PC-3 (cell line): ENCODE measurements at regions not wholly inside any gene's neighbourhood (a gene's known extent, or its start where the extent isn't known, plus 50 kb on each side); places are given as distances from the start of the nearest gene placed in this dataset.
A peak's percentile ranks its signal among the peaks of the same experiment; 100 is the strongest.

Source experiments
- ATAC-seq: fragments of 200-7000 bp; cut with Tn5 transposase; 2 replicates; pipeline ENCODE4 v1.9.1; 2020; ENCODE audit warnings: mild to moderate bottlenecking, moderate library complexity
- BruUV-seq: library from RNA; stranded (reverse); fragments of 400-500 nt; replicated peaks from 2 replicates; lab custom pipeline; 2021; lab: Mats Ljungman, UMichigan
- CTCF ChIA-PET: fragments of 300-600 bp; sonication (Branson Sonifier 250); formaldehyde crosslinking; loops from one replicate; lab custom pipeline; 2022; ENCODE audit warnings: antibody characterized with exemption; lab: Charles Lee
- POLR2A ChIA-PET: fragments of 300-600 bp; sonication (Branson Sonifier 250); formaldehyde crosslinking; loops from one replicate; lab custom pipeline; 2022; ENCODE audit warnings: antibody characterized with exemption; ENCODE audit not compliant: unreplicated experiment; lab: Charles Lee
- DNase-seq: peaks from one replicate; pipeline ENCODE4 v3.0.0-alpha.2; 2015
- H2AFZ ChIP-seq: fragments of 300-600 bp; sonication (generic); 2 replicates; pipeline ENCODE4 v1.6.0; 2016; ENCODE audit warnings: antibody characterized with exemption, low read length
- H3F3A ChIP-seq: fragments of 300-600 bp; sonication (generic); one replicate; pipeline ENCODE4 v1.6.0; 2017; ENCODE audit warnings: antibody characterized with exemption, low read length, control low read depth, mild to moderate bottlenecking; ENCODE audit not compliant: unreplicated experiment
- H3K27ac ChIP-seq: fragments of 300-600 bp; sonication (generic); 2 replicates; pipeline ENCODE4 v1.5.1; 2016; ENCODE audit warnings: mild to moderate bottlenecking, low read length
- H3K27me3 ChIP-seq: fragments of 300-600 bp; sonication (generic); 2 replicates; pipeline ENCODE4 v1.6.1; 2016; ENCODE audit warnings: low read length, mixed read lengths
- H3K36me3 ChIP-seq: fragments of 300-600 bp; sonication (generic); 2 replicates; pipeline ENCODE4 v1.6.1; 2016; ENCODE audit warnings: low read depth, mixed run types, low read length, mixed read lengths
- H3K4me1 ChIP-seq: fragments of 300-600 bp; sonication (generic); 2 replicates; pipeline ENCODE4 v1.5.1; 2016; ENCODE audit warnings: low read length; ENCODE audit not compliant: insufficient read depth
- H3K4me2 ChIP-seq: fragments of 300-600 bp; sonication (generic); 2 replicates; pipeline ENCODE4 v1.6.0; 2016; ENCODE audit warnings: low read length
- H3K4me3 ChIP-seq: fragments of 300-600 bp; sonication (generic); 2 replicates; pipeline ENCODE4 v1.5.1; 2016; ENCODE audit warnings: mild to moderate bottlenecking, low read length, mixed read lengths
- H3K79me2 ChIP-seq: fragments of 300-600 bp; sonication (generic); 2 replicates; pipeline ENCODE4 v1.6.1; 2017; ENCODE audit warnings: low read length, mixed read lengths
- H3K9ac ChIP-seq: fragments of 300-600 bp; sonication (generic); 2 replicates; pipeline ENCODE4 v1.6.0; 2016; ENCODE audit warnings: mild to moderate bottlenecking, low read length
- H3K9me2 ChIP-seq: fragments of 300-600 bp; sonication (generic); replicated peaks from 2 replicates; pipeline ENCODE4 v1.6.1; 2016; ENCODE audit warnings: mixed run types, low read length, mixed read lengths
- H3K9me3 ChIP-seq: fragments of 300-600 bp; sonication (generic); 2 replicates; pipeline ENCODE4 v1.6.1; 2016; ENCODE audit warnings: low read length, mixed read lengths
- H4K20me1 ChIP-seq: fragments of 300-600 bp; sonication (generic); 2 replicates; pipeline ENCODE4 v1.6.1; 2016; ENCODE audit warnings: low read length, mixed read lengths
- EZH2 ChIP-seq: fragments of 300-600 bp; sonication (generic); IDR thresholded peaks from one replicate; pipeline ENCODE4 v1.6.1; 2017; ENCODE audit warnings: antibody characterized with exemption, mild to moderate bottlenecking, low read length; ENCODE audit not compliant: unreplicated experiment
- EZH2phosphoT487 ChIP-seq: fragments of 300-600 bp; sonication (generic); IDR thresholded peaks from 2 replicates; pipeline ENCODE4 v1.6.1; 2018; ENCODE audit warnings: mild to moderate bottlenecking, antibody characterized with exemption, low read length, borderline replicate concordance
- intact Hi-C: fragments of 100-400 bp; cut with micrococcal nuclease; formaldehyde crosslinking; loops from 2 replicates; pipeline ENCODE4 v1.9.0; 2023
- TF ChIP-seq, protein P1 (sequence below): fragments of 300-600 bp; sonication (generic); conservative IDR thresholded peaks from 2 replicates; pipeline ENCODE4 v1.5.1; 2017; ENCODE audit warnings: antibody characterized with exemption, low read depth, mild to moderate bottlenecking, low read length

DNA sequence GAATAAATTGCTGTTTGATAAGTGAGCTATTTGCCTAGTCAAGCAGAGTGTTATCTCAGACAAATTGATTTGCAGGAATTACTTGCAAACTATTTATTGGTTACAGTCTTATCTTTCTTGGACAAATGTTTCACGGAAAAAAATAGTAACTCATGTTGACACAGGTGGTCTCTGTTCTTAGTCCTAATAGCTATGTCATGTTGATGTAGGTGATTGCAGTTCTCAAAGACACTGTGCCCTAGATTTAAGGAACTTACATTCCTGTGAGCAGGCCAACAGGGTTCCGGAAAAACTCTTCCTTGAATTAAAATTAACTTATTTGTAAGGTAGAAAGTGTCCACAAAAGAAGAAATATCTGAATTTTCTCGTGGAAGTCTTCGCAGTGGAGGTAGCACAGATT is 109.6 kb upstream of the SLCO6A1 start:
- no peak for ATAC-seq
- Histone ChIP-seq H4K20me1 (no peaks in the 10 kb centered on the region), H3K9me2 (no peaks in the 10 kb centered on the region), H3K27ac (no peak overlapping the region), H3K27me3 (no peaks in the 10 kb centered on the region), H2AFZ (no peak overlapping the region), H3F3A (no peaks in the 10 kb centered on the region), H3K4me2 (no peak overlapping the region), H3K79me2 (no peaks in the 10 kb centered on the region), H3K4me3 (no peak overlapping the region), H3K9me3 (no peaks in the 10 kb centered on the region), H3K36me3 (no peaks in the 10 kb centered on the region), H3K9ac (no peak overlapping the region), H3K4me1 (0 out of 2 replicates have a peak, but pooled peaks cover 3% of the 10 kb centered on the region)
- CTCF ChIA-PET = no interaction called here
- TF ChIP-seq, protein P1, sequence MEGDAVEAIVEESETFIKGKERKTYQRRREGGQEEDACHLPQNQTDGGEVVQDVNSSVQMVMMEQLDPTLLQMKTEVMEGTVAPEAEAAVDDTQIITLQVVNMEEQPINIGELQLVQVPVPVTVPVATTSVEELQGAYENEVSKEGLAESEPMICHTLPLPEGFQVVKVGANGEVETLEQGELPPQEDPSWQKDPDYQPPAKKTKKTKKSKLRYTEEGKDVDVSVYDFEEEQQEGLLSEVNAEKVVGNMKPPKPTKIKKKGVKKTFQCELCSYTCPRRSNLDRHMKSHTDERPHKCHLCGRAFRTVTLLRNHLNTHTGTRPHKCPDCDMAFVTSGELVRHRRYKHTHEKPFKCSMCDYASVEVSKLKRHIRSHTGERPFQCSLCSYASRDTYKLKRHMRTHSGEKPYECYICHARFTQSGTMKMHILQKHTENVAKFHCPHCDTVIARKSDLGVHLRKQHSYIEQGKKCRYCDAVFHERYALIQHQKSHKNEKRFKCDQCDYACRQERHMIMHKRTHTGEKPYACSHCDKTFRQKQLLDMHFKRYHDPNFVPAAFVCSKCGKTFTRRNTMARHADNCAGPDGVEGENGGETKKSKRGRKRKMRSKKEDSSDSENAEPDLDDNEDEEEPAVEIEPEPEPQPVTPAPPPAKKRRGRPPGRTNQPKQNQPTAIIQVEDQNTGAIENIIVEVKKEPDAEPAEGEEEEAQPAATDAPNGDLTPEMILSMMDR = no peak
- TF ChIP-seq EZH2phosphoT487 (no peak), EZH2 (no peak)
- DNase-seq = no peak
- BruUV-seq = no TSS peak
- POLR2A ChIA-PET = no interaction called here
- intact Hi-C loops = no loop called here

DNA sequence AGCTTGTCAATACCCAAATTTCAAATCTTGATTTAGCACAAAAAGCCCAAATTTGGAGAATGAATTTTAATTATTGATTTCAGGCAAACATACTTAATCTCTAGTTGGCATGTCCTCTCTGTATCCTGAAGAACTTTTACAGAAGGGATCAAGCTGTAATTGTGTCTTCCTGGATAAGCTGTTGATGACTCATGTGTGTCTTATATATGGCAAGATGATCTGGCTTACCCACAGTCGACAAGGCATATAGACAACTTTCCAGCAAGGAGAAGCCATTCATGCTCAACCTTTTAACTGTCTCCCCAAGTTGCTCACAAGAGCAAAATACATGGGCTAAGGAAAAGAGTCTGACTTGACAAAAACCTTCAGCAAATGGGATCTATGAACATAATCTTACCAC is 112.5 kb upstream of the SLCO6A1 start:
- POLR2A ChIA-PET = no interaction called here
- DNase-seq (no peak), ATAC-seq (peak; percentile 73)
- Histone ChIP-seq H3K79me2 (no peaks in the 10 kb centered on the region), H3K9me3 (no peaks in the 10 kb centered on the region), H3F3A (no peaks in the 10 kb centered on the region), H3K4me2 (no peak overlapping the region), H3K4me3 (no peak overlapping the region), H3K36me3 (no peaks in the 10 kb centered on the region), H3K9ac (no peak overlapping the region), H3K9me2 (no peaks in the 10 kb centered on the region), H3K27ac (no peak overlapping the region), H4K20me1 (no peaks in the 10 kb centered on the region), H2AFZ (no peak overlapping the region), H3K4me1 (0 out of 2 replicates have a peak, but pooled peaks cover 3% of the 10 kb centered on the region), H3K27me3 (no peaks in the 10 kb centered on the region)
- BruUV-seq = no TSS peak
- CTCF ChIA-PET = no interaction called here
- intact Hi-C loops = no loop called here
- TF ChIP-seq EZH2 (no peak), EZH2phosphoT487 (no peak)

DNA sequence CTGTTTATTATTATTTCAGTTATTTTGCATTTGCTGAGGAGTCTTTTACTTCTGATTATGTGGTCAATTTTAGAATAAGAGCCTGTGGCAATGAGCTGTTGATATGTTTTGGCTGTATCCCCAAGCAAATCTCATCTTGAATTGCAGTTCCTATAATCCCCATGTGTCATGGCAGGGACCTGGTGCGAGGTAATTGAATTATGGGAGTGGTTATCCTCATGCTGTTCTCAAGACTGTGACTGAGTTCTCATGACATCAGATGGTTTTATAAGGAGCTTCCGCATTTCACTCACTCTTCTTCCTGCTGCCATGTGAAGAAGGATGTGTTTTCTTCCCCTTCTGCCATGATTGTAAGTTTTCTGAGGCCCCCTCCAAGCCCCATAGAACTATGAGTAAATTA is 114.9 kb upstream of the SLCO6A1 start:
- Histone ChIP-seq H3K9ac (no peak overlapping the region), H3K9me2 (0 out of 2 replicates have a peak, but pooled peaks cover 4% of the 10 kb centered on the region), H3K36me3 (no peaks in the 10 kb centered on the region), H3K79me2 (no peaks in the 10 kb centered on the region), H3K4me3 (no peak overlapping the region), H3K27ac (no peak overlapping the region), H3K9me3 (no peaks in the 10 kb centered on the region), H3F3A (no peaks in the 10 kb centered on the region), H2AFZ (no peak overlapping the region), H4K20me1 (no peaks in the 10 kb centered on the region), H3K4me2 (no peak overlapping the region), H3K27me3 (no peaks in the 10 kb centered on the region), H3K4me1 (0 out of 2 replicates have a peak, but pooled peaks cover 3% of the 10 kb centered on the region)
- no TSS peak for BruUV-seq
- no peak for ATAC-seq
- CTCF ChIA-PET = no interaction called here
- TF ChIP-seq EZH2 (no peak), EZH2phosphoT487 (no peak)
- POLR2A ChIA-PET = interaction anchor here (0.6 kb wide), 1 partner anchor 407 kb away, joined by 3 read pairs; no protein-coding TSS in a partner anchor
- no peak for DNase-seq
- intact Hi-C loops = no loop called here
